Upper lobe of left lung (tissue), 6 donors: ENCODE measurements at regions not wholly inside any gene's neighbourhood (a gene's known extent, or its start where the extent isn't known, plus 50 kb on each side); places are given as distances from the start of the nearest gene placed in this dataset.

Experiments used
- ATAC-seq, 2 donors: fragments of 200-7000 bp; cut with Tn5 transposase; one replicate each; pipeline ENCODE4 v1.9.1; 2022; ENCODE audit warnings: mild to moderate bottlenecking in 2 of 2, moderate library complexity in 2 of 2; ENCODE audit not compliant: low FRiP score in 2 of 2
- DNase-seq, 2 donors: peaks; one replicate each; pipeline ENCODE4 v3.0.0-alpha.2; 2019 to 2020
- H3K27ac ChIP-seq, 4 donors: fragments of 200-600 bp; sonication (generic); one replicate each; pipeline ENCODE4 v1.5.1; 2016 to 2019
- H3K27me3 ChIP-seq, 4 donors: fragments of 200-600 bp; sonication (generic); one replicate each; pipeline ENCODE4 v1.5.1; 2017 to 2019
- H3K36me3 ChIP-seq, 4 donors: fragments of 200-600 bp; sonication (generic); one replicate each; pipeline ENCODE4 v1.5.1; 2016 to 2019
- H3K4me1 ChIP-seq, 4 donors: fragments of 200-600 bp; sonication (generic); one replicate each; pipeline ENCODE4 v1.5.1; 2018 to 2019
- H3K4me3 ChIP-seq, 4 donors: fragments of 200-600 bp; sonication (generic); one replicate each; pipeline ENCODE4 v1.5.1; 2017 to 2019; ENCODE audit warnings: mild to moderate bottlenecking in 2 of 4, moderate library complexity in 1 of 4
- H3K9me3 ChIP-seq, 4 donors: fragments of 200-600 bp; sonication (generic); one replicate each; pipeline ENCODE4 v1.5.1; 2018 to 2019
- CTCF ChIP-seq, 6 experiments: fragments of 450-650 bp in 4 of 6; fragments of 200-600 bp in 2 of 6; sonication (generic) in 2 of 6; IDR thresholded peaks; one replicate each; pipeline ENCODE4 v1.5.1; 2016 to 2019; ENCODE audit warnings: antibody characterized with exemption in 6 of 6
- EP300 ChIP-seq, 4 donors: sonication (generic); formaldehyde crosslinking; IDR thresholded peaks; one replicate each; pipeline ENCODE4 v1.5.1; 2017; ENCODE audit warnings: antibody characterized with exemption in 4 of 4, control low read depth in 2 of 4
- POLR2A ChIP-seq, 4 donors: fragments of 450-650 bp; IDR thresholded peaks; one replicate each; pipeline ENCODE4 v1.5.1; 2016 to 2017; ENCODE audit warnings: antibody characterized with exemption in 4 of 4, mild to moderate bottlenecking in 2 of 4
- POLR2AphosphoS5 ChIP-seq, 2 donors: sonication (generic); formaldehyde crosslinking; IDR thresholded peaks; one replicate each; pipeline ENCODE4 v1.5.1; 2017; ENCODE audit warnings: antibody characterized with exemption in 2 of 2
- WGBS, 2 donors: methylation state at CpG; one replicate each; pipeline ENCODE4 v1.1.5; 2017 to 2018; 5-methylcytosine and 5-hydroxymethylcytosine counted together
- donor health status: DM: no; HTN: no; CAD: no; lungs with moderate emphysema.
- donor health status: DM: no; HTN: yes; CAD: no; lungs with severe emphysema.

GRCh38 chr13:106753251-106753650, 185.3 kb upstream of the ARGLU1 start:
- Histone ChIP-seq H3K4me3 (no peak overlapping the region), H3K36me3 (no peaks in the 10 kb centered on the region), H3K27me3 (no peaks in the 10 kb centered on the region), H3K9me3 (no peaks in the 10 kb centered on the region), H3K4me1 (peaks cover 0 to 8% (median 1%) of the 10 kb centered on the region in 4 donors), H3K27ac (peak overlapping the region in 3 of 4 donors; percentile 4 to 32 (median 32))
- TF ChIP-seq EP300 (IDR thresholded peaks at IDR 0.05) (peak in 2 of 4 donors; percentile 38 to 71), CTCF (IDR thresholded peaks at IDR 0.05) (no peak)
- DNase-seq = peak in 1 of 2 donors; percentile 53
- ATAC-seq = no peak
- 5 to 7% methylated on average over 6 of the region's 6 CpGs for WGBS, 2 donors

GRCh38 chr13:106752584-106753170, 184.7 kb upstream of the ARGLU1 start:
- H3K4me1 ChIP-seq = peaks cover 0 to 8% (median 1%) of the 10 kb centered on the region in 4 donors
- WGBS, 2 donors = 41% methylated on average over 6 of the region's 6 CpGs
- H3K27ac ChIP-seq = peak overlapping the region in 3 of 4 donors; percentile 4 to 32 (median 32)

GRCh38 chr13:106748785-106749184, 180.8 kb upstream of the ARGLU1 start:
- Histone ChIP-seq H3K4me1 (peaks cover 0 to 6% (median 1%) of the 10 kb centered on the region in 4 donors), H3K4me3 (no peak overlapping the region), H3K27ac (no peak overlapping the region), H3K9me3 (no peaks in the 10 kb centered on the region), H3K27me3 (no peaks in the 10 kb centered on the region), H3K36me3 (no peaks in the 10 kb centered on the region)
- TF ChIP-seq CTCF (IDR thresholded peaks at IDR 0.05) (no peak), POLR2A (IDR thresholded peaks at IDR 0.05) (no peak), EP300 (IDR thresholded peaks at IDR 0.05) (no peak), POLR2AphosphoS5 (IDR thresholded peaks at IDR 0.05) (no peak)
- DNase-seq = no peak
- WGBS, 2 donors = 38 to 55% methylated on average over 2 of the region's 2 CpGs
- ATAC-seq = no peak

More at GRCh38 chr13:106752584-106753170, 184.7 kb upstream of the ARGLU1 start:
- ATAC-seq (no peak), DNase-seq (no peak)
- H3K36me3 ChIP-seq = no peaks in the 10 kb centered on the region
- H3K9me3 ChIP-seq = no peaks in the 10 kb centered on the region
- H3K4me3 ChIP-seq = no peak overlapping the region
- H3K27me3 ChIP-seq = no peaks in the 10 kb centered on the region
- TF ChIP-seq EP300 (IDR thresholded peaks at IDR 0.05) (no peak), CTCF (IDR thresholded peaks at IDR 0.05) (no peak), POLR2AphosphoS5 (IDR thresholded peaks at IDR 0.05) (no peak), POLR2A (IDR thresholded peaks at IDR 0.05) (no peak)

- H3K27me3 ChIP-seq = no peaks in the 10 kb centered on the region
- DNase-seq (no peak), ATAC-seq (no peak)
- TF ChIP-seq POLR2AphosphoS5 (IDR thresholded peaks at IDR 0.05) (no peak), POLR2A (IDR thresholded peaks at IDR 0.05) (no peak), CTCF (IDR thresholded peaks at IDR 0.05) (no peak), EP300 (IDR thresholded peaks at IDR 0.05) (no peak)
- H3K36me3 ChIP-seq = no peaks in the 10 kb centered on the region
- peaks cover 0 to 3% (median 0%) of the 10 kb centered on the region in 4 donors for H3K4me1 ChIP-seq
- no peak overlapping the region for H3K27ac ChIP-seq
- no peaks in the 10 kb centered on the region for H3K9me3 ChIP-seq
- no peak overlapping the region for H3K4me3 ChIP-seq
- WGBS, 2 donors = 88 to 92% methylated on average over 6 of the region's 6 CpGs
Observed at GRCh38 chr13:106744516-106744915, 176.6 kb upstream of the ARGLU1 start.

DNA sequence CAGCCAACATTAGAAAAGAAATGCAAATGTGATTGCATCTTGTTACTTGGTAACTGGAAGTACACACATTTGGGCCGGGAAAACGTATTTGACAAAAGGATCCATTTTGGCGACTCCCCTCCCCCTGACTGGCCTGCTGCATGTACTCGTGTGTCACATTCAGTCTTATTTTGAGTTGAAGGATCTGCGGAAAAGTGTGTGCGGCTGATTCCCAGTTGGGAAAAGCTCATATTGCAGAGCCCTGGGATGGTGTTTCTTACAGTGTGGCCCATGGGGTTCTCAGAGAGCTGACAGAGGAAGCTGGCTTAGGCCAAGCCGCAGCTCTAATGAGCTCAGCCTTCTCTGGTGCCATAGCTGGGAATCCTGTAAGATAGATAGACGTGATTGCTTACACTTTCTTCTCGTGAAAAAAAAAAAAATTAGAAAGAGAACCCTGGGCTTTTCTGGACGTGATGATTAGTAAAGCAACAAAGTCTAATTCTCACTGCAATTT, 170.3 kb upstream of the ARGLU1 start:
- Histone ChIP-seq H3K27ac (no peak overlapping the region), H3K36me3 (no peaks in the 10 kb centered on the region), H3K27me3 (no peaks in the 10 kb centered on the region), H3K4me1 (peaks cover 0 to 3% (median 0%) of the 10 kb centered on the region in 4 donors), H3K9me3 (no peaks in the 10 kb centered on the region), H3K4me3 (no peak overlapping the region)
- no peak for TF ChIP-seq POLR2AphosphoS5 (IDR thresholded peaks at IDR 0.05)
- no peak for TF ChIP-seq EP300 (IDR thresholded peaks at IDR 0.05)
- TF ChIP-seq CTCF (IDR thresholded peaks at IDR 0.05) = no peak
- TF ChIP-seq POLR2A (IDR thresholded peaks at IDR 0.05) = no peak
- DNase-seq (no peak), ATAC-seq (no peak)
- WGBS, 2 donors = 82 to 89% methylated on average over 10 of the region's 10 CpGs
